SIG-M5 treated with dmso at 0.1 percent for 504 hours (cell line): ENCODE measurements at regions not wholly inside any gene's neighbourhood (a gene's known extent, or its start where the extent isn't known, plus 50 kb on each side); places are given as distances from the start of the nearest gene placed in this dataset.
"Not testable (repeated sequence)": the region's sequence is repeated elsewhere in the genome, so short reads cannot be mapped to it uniquely, and the experiment has no call there.

Experiments used
- DNase-seq: peaks from one replicate; lab custom pipeline; 2025; ENCODE audit not compliant: unreplicated experiment; lab: John Stamatoyannopoulos, UW

- no peak for DNase-seq
Measured at GRCh38 chr2:138298900-138299299, 202.7 kb upstream of the SPOPL start.

GRCh38 chr2:138306626-138307025, 194.9 kb upstream of the SPOPL start:
- DNase-seq, result no peak

GRCh38 chr2:138307099-138307498, 194.5 kb upstream of the SPOPL start:
- DNase-seq, result no peak

GRCh38 chr2:138309760-138310159, 191.8 kb upstream of the SPOPL start:
- no peak for DNase-seq

- DNase-seq, result no peak
Measured at GRCh38 chr2:138312061-138312460, 189.5 kb upstream of the SPOPL start.

GRCh38 chr2:138315619-138316018, 186.0 kb upstream of the SPOPL start:
- not testable (repeated sequence) for DNase-seq

GRCh38 chr2:138319616-138320015, 182.0 kb upstream of the SPOPL start:
- DNase-seq, result no peak

- no peak for DNase-seq
Measured at GRCh38 chr2:138321458-138321857, 180.1 kb upstream of the SPOPL start.

GRCh38 chr2:138323382-138324067, 178.0 kb upstream of the SPOPL start:
- no peak for DNase-seq

GRCh38 chr2:138324068-138324771, 177.3 kb upstream of the SPOPL start:
- DNase-seq, result no peak

- DNase-seq, result no peak
Measured at GRCh38 chr2:138327967-138328366, 173.6 kb upstream of the SPOPL start.

- DNase-seq, result no peak
Measured at GRCh38 chr2:138329162-138329561, 172.4 kb upstream of the SPOPL start.

- DNase-seq, result no peak
Measured at GRCh38 chr2:138329591-138329990, 172.0 kb upstream of the SPOPL start.

- DNase-seq, result no peak
Measured at GRCh38 chr2:138333121-138333520, 168.4 kb upstream of the SPOPL start.

- DNase-seq, result no peak
Measured at GRCh38 chr2:138333677-138334076, 167.9 kb upstream of the SPOPL start.

GRCh38 chr2:138334323-138334722, 167.2 kb upstream of the SPOPL start:
- DNase-seq, result no peak

- no peak for DNase-seq
Measured at GRCh38 chr2:138335036-138335435, 166.5 kb upstream of the SPOPL start.

GRCh38 chr2:138336146-138336545, 165.4 kb upstream of the SPOPL start:
- DNase-seq, result no peak

- DNase-seq, result no peak
Measured at GRCh38 chr2:138355244-138355643, 146.3 kb upstream of the SPOPL start.

GRCh38 chr2:138356178-138356577, 145.4 kb upstream of the SPOPL start:
- no peak for DNase-seq

- no peak for DNase-seq
Measured at GRCh38 chr2:138359532-138359931, 142.0 kb upstream of the SPOPL start.

GRCh38 chr2:138364554-138365162, 136.9 kb upstream of the SPOPL start:
- DNase-seq, result no peak
